GM12875 (cell line): ENCODE measurements at regions not wholly inside any gene's neighbourhood (a gene's known extent, or its start where the extent isn't known, plus 50 kb on each side); places are given as distances from the start of the nearest gene placed in this dataset.

ENCODE experiments used
- H3K4me3 ChIP-seq: one replicate; pipeline ENCODE4 v1.5.1; 2011; ENCODE audit warnings: low read depth, low read length, control low read depth
- TF ChIP-seq, protein P1 (sequence below): IDR thresholded peaks from 2 replicates; pipeline ENCODE4 v1.5.1; 2011; ENCODE audit warnings: low read depth, mild to moderate bottlenecking, control low read depth, inconsistent platforms, low read length, moderate library complexity, borderline replicate concordance; ENCODE audit not compliant: insufficient read depth

DNA sequence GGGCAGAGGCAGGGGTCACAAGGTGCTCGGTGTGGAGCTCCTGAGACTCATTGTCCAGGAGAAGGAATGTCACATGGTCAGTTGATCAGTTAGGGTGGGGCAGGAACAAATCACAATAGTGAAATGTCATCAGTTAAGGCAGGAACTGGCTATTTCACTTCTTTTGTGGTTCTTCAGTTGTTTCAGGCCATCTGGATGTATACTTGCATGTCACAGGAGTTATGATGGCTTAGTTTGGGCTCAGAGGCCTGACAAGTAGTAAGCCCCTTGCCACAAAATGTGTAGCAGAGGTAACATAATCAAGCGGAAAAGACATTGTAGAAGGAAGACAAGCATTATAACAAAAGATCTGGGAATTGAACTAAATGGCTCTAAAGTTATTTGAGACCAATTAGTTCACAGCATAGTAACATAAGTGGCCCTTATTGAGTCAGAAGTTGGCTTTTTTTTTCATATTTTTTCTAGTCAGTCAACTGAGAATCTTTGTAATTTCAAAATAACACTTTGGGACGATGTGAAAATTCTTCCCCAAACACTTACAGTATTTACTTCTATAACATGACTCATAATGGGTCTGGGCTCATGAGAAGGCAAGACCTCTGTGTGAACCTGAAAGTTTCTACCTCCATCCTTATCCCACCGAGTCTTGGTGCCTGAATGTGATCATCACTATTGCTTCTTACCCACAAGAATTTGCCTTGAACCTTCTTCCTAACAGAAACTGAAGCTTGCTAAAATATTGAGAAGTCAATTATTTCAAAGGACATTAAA lies 137.0 kb upstream of the DPT start:
- TF ChIP-seq, protein P1, sequence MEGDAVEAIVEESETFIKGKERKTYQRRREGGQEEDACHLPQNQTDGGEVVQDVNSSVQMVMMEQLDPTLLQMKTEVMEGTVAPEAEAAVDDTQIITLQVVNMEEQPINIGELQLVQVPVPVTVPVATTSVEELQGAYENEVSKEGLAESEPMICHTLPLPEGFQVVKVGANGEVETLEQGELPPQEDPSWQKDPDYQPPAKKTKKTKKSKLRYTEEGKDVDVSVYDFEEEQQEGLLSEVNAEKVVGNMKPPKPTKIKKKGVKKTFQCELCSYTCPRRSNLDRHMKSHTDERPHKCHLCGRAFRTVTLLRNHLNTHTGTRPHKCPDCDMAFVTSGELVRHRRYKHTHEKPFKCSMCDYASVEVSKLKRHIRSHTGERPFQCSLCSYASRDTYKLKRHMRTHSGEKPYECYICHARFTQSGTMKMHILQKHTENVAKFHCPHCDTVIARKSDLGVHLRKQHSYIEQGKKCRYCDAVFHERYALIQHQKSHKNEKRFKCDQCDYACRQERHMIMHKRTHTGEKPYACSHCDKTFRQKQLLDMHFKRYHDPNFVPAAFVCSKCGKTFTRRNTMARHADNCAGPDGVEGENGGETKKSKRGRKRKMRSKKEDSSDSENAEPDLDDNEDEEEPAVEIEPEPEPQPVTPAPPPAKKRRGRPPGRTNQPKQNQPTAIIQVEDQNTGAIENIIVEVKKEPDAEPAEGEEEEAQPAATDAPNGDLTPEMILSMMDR = no peak
- no peak overlapping the region for H3K4me3 ChIP-seq

- TF ChIP-seq, protein P1 = no peak
These were observed 139.1 kb upstream of the DPT start for GRCh38 chr1:168867941-168868634.

GRCh38 chr1:168871531-168871930 lies 142.5 kb upstream of the DPT start:
- TF ChIP-seq, protein P1 = no peak
- no peak overlapping the region for H3K4me3 ChIP-seq

More at GRCh38 chr1:168867941-168868634, 139.1 kb upstream of the DPT start:
- H3K4me3 ChIP-seq = no peak overlapping the region

DNA sequence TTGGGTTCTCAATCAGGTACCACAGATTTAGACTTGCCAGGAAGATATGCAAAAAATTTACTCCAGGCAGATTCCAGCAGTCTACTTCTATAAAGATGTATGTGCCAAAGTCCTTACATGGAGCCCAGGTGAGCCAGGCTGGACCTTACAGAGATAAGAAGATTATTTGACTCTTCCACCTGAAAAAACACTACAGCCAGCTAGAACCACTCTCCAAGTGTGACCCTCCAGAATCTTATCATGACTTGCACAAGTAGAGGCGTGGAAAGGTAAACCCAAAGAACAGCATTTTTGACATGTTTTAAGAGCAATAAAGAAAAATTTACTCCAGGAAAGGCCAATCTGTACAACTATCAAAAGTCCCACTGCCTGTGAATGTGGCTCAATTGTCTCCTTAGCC lies 146.8 kb upstream of the DPT start:
- TF ChIP-seq, protein P1 = no peak
- no peak overlapping the region for H3K4me3 ChIP-seq

DNA sequence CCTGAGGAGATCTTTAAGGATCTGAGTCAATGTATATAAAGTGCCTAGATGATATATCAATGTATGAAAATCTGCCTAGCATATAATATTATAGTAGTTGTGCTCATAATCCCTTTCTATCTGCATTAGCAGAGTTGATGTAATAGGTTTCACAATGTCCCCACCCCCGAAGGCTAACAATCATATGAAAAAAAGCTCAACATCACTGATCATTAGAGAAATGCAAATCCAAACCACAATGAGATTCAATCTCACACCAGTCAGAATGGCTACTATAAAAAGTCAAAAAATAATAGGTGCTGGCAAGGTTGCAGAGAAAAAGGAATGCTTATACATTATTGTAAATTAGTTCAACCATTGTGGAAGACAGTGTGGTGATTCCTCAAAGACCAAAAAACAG lies 147.8 kb upstream of the DPT start:
- no peak overlapping the region for H3K4me3 ChIP-seq
- TF ChIP-seq, protein P1 = no peak

DNA sequence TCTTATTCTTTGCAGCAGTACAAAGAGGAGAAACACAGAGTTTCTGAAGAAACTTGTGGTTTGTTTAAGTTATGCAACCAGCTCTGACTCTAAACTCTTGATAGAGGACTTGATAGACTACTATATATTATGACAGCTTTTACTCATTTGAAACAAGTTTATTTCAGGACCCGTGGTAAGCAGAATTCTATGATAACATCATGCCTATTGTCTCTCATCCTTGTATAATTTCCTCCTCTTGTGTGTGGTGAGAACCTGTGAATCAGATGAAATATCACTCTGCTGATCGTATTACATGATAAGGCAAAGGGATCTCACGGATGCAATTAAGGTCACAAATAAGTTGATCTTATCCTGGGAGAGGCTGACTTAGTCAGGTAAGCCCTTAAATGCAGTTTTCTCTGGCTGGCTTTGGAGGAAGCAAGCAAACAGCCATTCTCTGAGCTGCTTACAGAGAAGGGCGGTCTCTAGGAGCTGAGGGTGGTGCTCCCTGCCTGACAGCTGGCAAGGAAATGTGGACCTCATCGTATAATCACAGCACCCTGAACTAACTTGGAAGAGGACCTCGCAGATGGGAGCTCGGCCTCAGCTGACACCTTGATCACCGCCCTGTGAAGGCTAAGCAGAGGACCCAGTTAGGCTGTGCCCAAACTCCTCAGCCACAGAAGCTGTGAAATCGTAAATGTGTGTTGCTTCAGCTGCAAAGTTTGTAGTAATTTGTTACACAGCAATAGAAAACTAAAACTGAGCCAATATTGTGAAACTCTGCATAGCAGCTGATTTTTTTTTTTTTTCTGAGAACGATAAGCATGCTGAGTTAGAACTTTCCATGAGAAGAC lies 151.1 kb upstream of the DPT start:
- TF ChIP-seq, protein P1 = no peak
- H3K4me3 ChIP-seq = no peak overlapping the region
